GM21526 (cell line): ENCODE measurements at regions not wholly inside any gene's neighbourhood (a gene's known extent, or its start where the extent isn't known, plus 50 kb on each side); places are given as distances from the start of the nearest gene placed in this dataset.

ENCODE experiments used
- ATAC-seq: cut with Tn5 transposase; IDR thresholded peaks from one replicate; pipeline ENCODE4 v1.9.1; 2021; ENCODE audit warnings: moderate library complexity; ENCODE audit not compliant: unreplicated experiment, low FRiP score

DNA sequence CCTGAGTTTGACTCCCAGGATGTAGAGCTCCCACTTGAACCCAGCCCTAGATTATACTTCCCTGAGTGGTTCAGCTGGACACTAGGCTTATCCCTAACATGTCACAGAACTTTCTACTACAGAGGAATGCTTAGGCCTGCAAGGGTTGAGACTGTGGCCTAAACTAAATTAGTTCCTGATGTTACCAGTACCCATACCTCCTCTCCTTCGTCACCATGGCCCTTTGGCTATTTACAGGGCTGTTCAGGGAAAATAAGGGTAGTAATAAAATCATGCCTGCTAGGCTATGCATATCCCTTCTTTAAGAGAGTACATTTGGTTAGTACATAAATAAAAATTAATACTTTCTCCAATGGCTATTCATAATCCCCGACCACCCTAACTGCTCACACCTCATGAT, 356.4 kb upstream of the RASGRP1 start:
- no peak for ATAC-seq

- ATAC-seq: no peak
Measured at GRCh38 chr15:38921471-38921870, 356.9 kb upstream of the RASGRP1 start.

- ATAC-seq: no peak
Measured at GRCh38 chr15:38928431-38928830, 363.8 kb upstream of the RASGRP1 start.

DNA sequence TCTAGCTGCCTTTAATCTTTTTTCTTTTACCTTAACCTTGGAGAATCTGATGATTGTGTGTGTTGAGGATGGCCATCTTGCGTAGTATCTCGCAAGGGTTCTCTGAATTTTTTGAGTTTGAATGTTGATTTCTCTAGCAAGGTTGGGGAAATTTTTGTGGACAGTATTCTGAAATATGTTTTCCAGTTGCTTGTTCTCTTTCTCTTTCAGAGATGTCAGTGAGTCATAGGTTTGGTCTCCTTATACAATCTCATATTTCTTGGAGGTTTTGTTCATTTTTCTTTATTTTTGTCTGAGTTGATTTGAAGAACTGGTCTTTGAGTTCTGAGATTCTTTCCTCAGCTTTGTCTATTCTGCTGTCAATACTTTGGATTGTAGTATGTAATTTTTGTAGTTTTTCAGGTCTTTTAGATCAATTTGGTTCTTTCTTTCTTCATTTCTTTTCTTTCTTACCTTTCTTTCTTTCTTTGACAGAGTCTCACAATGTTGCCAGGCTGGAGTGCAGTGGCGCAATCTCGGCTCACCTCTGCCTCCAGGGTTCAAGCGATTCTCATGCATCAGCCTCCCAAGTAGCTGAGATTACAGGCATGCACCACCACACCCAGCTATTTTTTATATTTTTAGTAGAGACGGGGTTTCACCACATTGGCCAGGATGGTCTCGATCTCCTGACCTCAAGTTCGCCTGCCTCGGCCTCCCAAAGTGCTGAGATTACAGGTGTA, 366.4 kb upstream of the RASGRP1 start:
- ATAC-seq: no peak

GRCh38 chr15:38941399-38941953, 376.9 kb upstream of the RASGRP1 start:
- no peak for ATAC-seq

DNA sequence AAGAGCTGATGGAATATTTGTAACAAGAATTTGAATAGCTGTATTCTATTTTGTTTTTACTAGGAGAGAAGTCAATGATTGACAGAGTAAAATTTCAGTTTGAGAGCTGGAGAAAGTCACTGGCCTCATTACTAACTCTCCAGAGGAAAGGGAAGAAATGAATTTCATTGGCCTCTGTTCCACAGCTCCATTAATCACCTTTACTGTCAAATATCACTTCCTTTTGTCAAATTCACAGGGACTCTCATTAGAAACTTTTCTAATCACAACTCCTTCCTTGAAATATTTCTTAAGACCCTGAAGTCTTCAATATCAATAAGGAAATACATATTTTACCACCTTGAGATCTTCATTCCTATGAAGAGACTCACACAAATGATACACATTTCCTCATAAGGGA, 379.9 kb upstream of the RASGRP1 start:
- no peak for ATAC-seq

- ATAC-seq: no peak
Measured at GRCh38 chr15:38945551-38946298, 381.1 kb upstream of the RASGRP1 start.

DNA sequence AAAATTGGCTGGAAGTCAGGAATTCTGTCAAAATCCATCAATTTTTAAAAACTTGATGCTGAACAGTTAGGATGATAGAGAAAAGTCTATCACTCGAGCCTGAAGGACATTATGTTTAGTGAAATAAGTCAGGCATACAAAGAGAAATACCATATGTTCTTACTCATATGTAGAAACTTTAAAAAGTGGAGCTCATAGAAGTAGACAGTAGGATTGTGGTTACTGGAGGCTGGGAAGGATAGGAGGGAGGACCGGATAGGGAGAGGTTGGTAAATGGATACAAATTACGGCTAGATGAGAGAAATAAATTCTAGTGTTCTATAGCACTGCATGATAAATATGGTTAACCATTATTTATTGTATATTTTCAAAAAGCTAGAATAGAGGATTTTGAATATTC, 389.5 kb upstream of the RASGRP1 start:
- no peak for ATAC-seq

- ATAC-seq: no peak
Measured at GRCh38 chr15:38961456-38961855, 396.8 kb upstream of the RASGRP1 start.

DNA sequence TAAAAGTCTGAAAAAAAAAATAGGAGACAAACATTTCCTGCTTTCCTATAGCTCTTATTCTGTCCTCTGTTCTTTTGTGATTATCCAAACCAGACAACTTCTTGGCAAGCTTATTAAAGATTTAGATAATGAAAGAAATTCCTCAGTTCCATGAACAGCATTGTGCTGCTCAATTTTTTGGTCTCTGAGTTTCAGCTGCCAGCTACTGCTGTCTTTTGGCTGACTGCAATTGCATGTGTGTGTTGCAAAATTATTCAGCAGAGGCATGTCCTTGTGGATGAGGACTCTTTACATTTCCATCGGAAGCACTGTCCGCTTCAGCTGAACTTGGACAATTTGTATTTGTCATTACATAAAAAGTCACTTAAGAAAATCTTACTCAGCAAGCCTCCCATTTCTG, 397.3 kb upstream of the RASGRP1 start:
- no peak for ATAC-seq

GRCh38 chr15:38972831-38973230, 408.2 kb upstream of the RASGRP1 start:
- ATAC-seq: no peak

GRCh38 chr15:38975282-38975990, 410.8 kb upstream of the RASGRP1 start:
- ATAC-seq: no peak

GRCh38 chr15:38991126-38991525, 426.5 kb upstream of the RASGRP1 start:
- no peak for ATAC-seq

- ATAC-seq: no peak
Measured at GRCh38 chr15:38991701-38992100, 427.1 kb upstream of the RASGRP1 start.

- ATAC-seq: no peak
Measured at GRCh38 chr15:38992506-38992905, 427.9 kb upstream of the RASGRP1 start.

DNA sequence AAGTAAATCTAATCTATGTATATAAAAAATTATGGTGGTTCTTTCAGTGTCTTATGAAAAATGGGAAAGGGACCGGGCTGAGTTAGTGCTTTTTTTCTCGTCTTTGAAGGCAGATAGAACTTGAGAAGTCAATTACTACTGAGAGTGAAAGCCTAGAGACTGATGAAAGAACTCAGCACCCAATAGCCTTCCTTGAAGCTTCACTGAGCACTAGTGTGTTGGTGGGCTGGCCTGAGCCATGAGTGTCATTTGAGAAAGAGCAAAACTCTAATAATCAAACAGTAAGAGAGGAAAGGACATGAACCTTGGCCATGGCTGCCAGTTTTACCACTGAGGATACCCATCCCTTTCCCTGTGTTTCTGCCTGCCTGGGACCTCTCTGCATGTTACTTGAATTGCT, 428.3 kb upstream of the RASGRP1 start:
- no peak for ATAC-seq

GRCh38 chr15:38994310-38994709, 429.7 kb upstream of the RASGRP1 start:
- ATAC-seq: no peak

- ATAC-seq: no peak
Measured at GRCh38 chr15:38996111-38996631, 431.6 kb upstream of the RASGRP1 start.

DNA sequence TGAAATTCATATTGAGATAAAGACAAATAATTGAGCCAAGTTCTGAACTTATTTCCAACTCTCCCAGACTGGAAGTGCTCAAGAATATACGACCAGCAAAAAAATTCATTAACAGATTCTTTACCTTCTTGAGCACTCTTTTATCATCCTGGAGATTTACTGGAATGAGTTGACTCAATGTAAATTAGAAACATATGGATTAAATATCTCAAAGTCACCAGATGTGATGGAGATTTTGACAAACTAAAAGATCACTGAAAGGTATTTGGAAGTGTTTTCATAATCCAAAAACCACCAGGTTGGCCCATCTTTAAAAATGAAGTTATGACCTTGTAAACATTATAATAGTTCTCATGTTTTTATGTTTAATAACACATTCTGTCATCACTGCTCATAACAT, 433.2 kb upstream of the RASGRP1 start:
- no peak for ATAC-seq

DNA sequence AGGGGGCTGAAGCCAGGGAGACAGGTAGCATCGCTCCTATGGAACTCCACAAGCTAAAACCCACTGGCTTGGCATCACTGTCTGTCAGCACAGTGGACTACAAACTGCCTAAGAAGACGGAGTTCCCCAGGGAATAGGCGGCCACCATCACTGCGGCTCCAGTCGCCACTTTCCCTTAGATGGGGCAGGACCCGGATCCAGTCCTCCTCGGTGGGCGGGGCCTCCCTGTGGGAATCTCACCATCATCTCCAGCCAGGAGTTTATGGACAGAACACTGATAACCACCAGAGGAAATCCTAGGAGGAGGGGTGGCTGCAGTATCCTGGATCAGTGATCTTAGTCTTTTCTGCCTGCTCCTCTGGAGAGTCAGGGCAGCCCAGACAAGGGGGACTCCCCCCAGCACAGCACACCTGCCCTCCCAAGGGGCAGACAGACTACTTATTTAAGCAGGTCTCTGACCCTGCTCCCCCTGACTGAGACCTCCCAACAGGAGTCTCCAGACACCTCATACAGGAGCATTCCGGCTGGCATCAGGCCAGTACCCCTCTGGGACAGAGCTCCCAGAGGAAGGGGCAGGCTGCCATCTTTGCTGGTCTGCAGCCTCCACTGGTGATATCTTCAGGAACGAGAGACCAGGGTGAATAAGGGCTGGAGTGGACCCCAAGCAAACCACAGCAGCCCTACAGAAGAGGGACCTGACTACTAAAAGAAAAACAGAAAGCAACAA, 435.6 kb upstream of the RASGRP1 start:
- no peak for ATAC-seq
